ENCODE measurements at regions not wholly inside any gene's neighbourhood (a gene's known extent, or its start where the extent isn't known, plus 50 kb on each side); places are given as distances from the start of the nearest gene placed in this dataset.

- Histone ChIP-seq H4K20me1 (ENCODE audit: insufficient read depth, low read length) (no peaks in the 10 kb centered on the region), H3K79me2 (ENCODE audit: insufficient read depth, low read depth, low read length) (no peaks in the 10 kb centered on the region), H3K4me1 (ENCODE audit: insufficient read depth, low read length, poor library complexity, severe bottlenecking) (no peaks in the 10 kb centered on the region), H3K27ac (ENCODE audit: low read depth, low read length, poor library complexity, severe bottlenecking) (no peak overlapping the region), H3K9me2 (ENCODE audit: insufficient read depth, low read length) (no peaks in the 10 kb centered on the region), H3K4me3 (ENCODE audit: low read depth, low read length, poor library complexity, severe bottlenecking) (no peak overlapping the region), H2AFZ (ENCODE audit: low read length) (no peak overlapping the region), H3K4me2 (ENCODE audit: low read length) (no peak overlapping the region), H3K9me3 (ENCODE audit: low read length) (no peaks in the 10 kb centered on the region), H3K36me3 (ENCODE audit: insufficient read depth, low read length) (no peaks in the 10 kb centered on the region)
- ChIA-PET CTCF (ENCODE audit: unreplicated experiment) (no interaction called here), POLR2A (no interaction called here)
- BruUV-seq (replicated peaks), result no TSS peak
- DNase-seq (ENCODE audit: low spot score), result no peak
- intact Hi-C loops (cut with micrococcal nuclease; ENCODE audit: unreplicated experiment), result no loop called here
- no peak for TF ChIP-seq CTCF (conservative IDR thresholded peaks at IDR 0.05; ENCODE audit: low read length)
- no peak for TF ChIP-seq EZH2phosphoT487 (IDR thresholded peaks at IDR 0.05; ENCODE audit: borderline replicate concordance, low read depth, low read length)
These were observed 83.1 kb upstream of the MLIP start for GRCh38 chr6:54028170-54028569.

- Histone ChIP-seq H3K36me3 (ENCODE audit: insufficient read depth, low read length) (no peaks in the 10 kb centered on the region), H3K4me3 (ENCODE audit: low read depth, low read length, poor library complexity, severe bottlenecking) (no peak overlapping the region), H2AFZ (ENCODE audit: low read length) (no peak overlapping the region), H3K9me2 (ENCODE audit: insufficient read depth, low read length) (no peaks in the 10 kb centered on the region), H3K4me2 (ENCODE audit: low read length) (no peak overlapping the region), H3K27ac (ENCODE audit: low read depth, low read length, poor library complexity, severe bottlenecking) (no peak overlapping the region), H3K79me2 (ENCODE audit: insufficient read depth, low read depth, low read length) (no peaks in the 10 kb centered on the region), H3K9me3 (ENCODE audit: low read length) (no peaks in the 10 kb centered on the region), H4K20me1 (ENCODE audit: insufficient read depth, low read length) (no peaks in the 10 kb centered on the region), H3K4me1 (ENCODE audit: insufficient read depth, low read length, poor library complexity, severe bottlenecking) (no peaks in the 10 kb centered on the region)
- POLR2A ChIA-PET, result no interaction called here
- no peak for DNase-seq (ENCODE audit: low spot score)
- no TSS peak for BruUV-seq (replicated peaks)
- CTCF ChIA-PET (ENCODE audit: unreplicated experiment), result no interaction called here
- TF ChIP-seq CTCF (conservative IDR thresholded peaks at IDR 0.05; ENCODE audit: low read length) (no peak), EZH2phosphoT487 (IDR thresholded peaks at IDR 0.05; ENCODE audit: borderline replicate concordance, low read depth, low read length) (no peak)
- intact Hi-C loops (cut with micrococcal nuclease; ENCODE audit: unreplicated experiment), result no loop called here
These were observed 82.1 kb upstream of the MLIP start for GRCh38 chr6:54029187-54029586.

- H3K9me2 ChIP-seq (ENCODE audit: insufficient read depth, low read length), result no peaks in the 10 kb centered on the region
- no peaks in the 10 kb centered on the region for H3K79me2 ChIP-seq (ENCODE audit: insufficient read depth, low read depth, low read length)
- no peak overlapping the region for H3K4me2 ChIP-seq (ENCODE audit: low read length)
- no peak for TF ChIP-seq EZH2phosphoT487 (IDR thresholded peaks at IDR 0.05; ENCODE audit: borderline replicate concordance, low read depth, low read length)
- BruUV-seq (replicated peaks), result no TSS peak
- no peak overlapping the region for H3K27ac ChIP-seq (ENCODE audit: low read depth, low read length, poor library complexity, severe bottlenecking)
- H3K36me3 ChIP-seq (ENCODE audit: insufficient read depth, low read length), result no peaks in the 10 kb centered on the region
- CTCF ChIA-PET (ENCODE audit: unreplicated experiment), result no interaction called here
- H3K9me3 ChIP-seq (ENCODE audit: low read length), result no peaks in the 10 kb centered on the region
- no peak for DNase-seq (ENCODE audit: low spot score)
- intact Hi-C loops (cut with micrococcal nuclease; ENCODE audit: unreplicated experiment), result no loop called here
- POLR2A ChIA-PET, result no interaction called here
- no peaks in the 10 kb centered on the region for H3K4me1 ChIP-seq (ENCODE audit: insufficient read depth, low read length, poor library complexity, severe bottlenecking)
- no peaks in the 10 kb centered on the region for H4K20me1 ChIP-seq (ENCODE audit: insufficient read depth, low read length)
- no peak overlapping the region for H3K4me3 ChIP-seq (ENCODE audit: low read depth, low read length, poor library complexity, severe bottlenecking)
- H2AFZ ChIP-seq (ENCODE audit: low read length), result no peak overlapping the region
These were observed 80.1 kb upstream of the MLIP start for GRCh38 chr6:54031169-54031568.
